ENCODE measurements at regions not wholly inside any gene's neighbourhood (a gene's known extent, or its start where the extent isn't known, plus 50 kb on each side); places are given as distances from the start of the nearest gene placed in this dataset.
A peak's percentile ranks its signal among the peaks of the same experiment; 100 is the strongest.

DNA sequence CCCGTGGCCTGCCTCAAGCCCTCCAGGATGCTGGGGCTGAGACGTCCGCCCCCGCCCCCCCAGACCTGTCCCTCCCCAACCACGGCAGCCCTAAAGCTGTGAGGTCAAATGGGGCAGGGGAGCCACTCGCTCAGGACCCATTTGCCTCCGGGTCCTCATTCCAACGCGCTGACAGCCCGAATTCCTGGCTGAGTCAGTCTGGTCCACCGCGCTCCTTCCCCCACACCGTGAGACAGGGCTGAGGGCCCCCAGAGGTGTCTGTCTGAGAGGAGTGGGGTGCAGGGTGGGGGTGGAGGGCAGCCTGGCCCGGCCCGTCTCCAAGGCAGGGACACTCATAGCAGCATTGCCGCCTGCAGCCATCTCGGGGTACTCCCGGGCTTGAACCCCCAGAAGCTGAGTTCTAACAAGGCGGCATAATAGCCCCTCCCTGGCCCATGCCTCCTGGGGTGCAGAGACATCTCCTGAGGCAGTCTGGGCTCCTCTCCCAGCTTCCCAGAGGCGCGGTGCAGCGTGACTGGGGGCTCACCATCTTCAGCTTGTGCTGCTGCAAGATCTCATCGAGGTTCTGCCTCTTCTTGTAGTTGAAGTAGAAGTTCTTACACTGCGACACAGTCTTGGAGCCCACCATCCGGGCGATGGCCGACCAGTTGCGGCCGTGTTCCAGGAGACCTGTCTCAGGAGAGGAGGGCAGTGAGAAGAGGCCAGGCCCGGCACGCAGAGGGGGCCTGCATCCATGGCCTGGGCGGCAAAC lies 90.5 kb downstream of the RFLNA start:
- peak overlapping the region; percentile 89 for H3K4me3 ChIP-seq (ENCODE audit: low read depth, low read length)
- TF ChIP-seq CTCF (IDR thresholded peaks at IDR 0.05; ENCODE audit: insufficient read depth, low read length): no peak
- peak; percentile 68 for DNase-seq (ENCODE audit: low read depth)

GRCh38 chr12:124384299-124384894 lies 89.5 kb downstream of the RFLNA start:
- no peak for TF ChIP-seq CTCF (IDR thresholded peaks at IDR 0.05; ENCODE audit: insufficient read depth, low read length)
- DNase-seq (ENCODE audit: low read depth): no peak
- no peak overlapping the region for H3K4me3 ChIP-seq (ENCODE audit: low read depth, low read length)

DNA sequence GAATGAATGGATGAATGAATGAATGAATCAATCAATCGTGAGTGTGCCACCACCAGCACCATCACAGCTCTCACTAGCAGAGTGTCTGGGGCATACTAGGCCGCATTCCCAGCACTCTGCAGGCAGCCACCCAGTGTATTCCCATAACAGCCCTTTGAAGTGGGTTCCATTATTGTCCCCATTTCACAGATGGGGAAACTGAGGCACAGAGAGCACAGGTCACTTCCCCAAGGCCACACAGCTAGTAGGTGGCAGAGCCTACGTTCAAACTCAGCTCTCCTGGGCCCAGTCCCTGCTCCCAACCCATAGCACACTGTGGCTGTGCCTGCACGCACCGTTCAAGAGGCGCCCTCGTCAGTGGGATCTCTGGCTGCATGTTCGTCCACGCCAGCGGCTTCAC lies 88.1 kb downstream of the RFLNA start:
- no peak overlapping the region for H3K4me3 ChIP-seq (ENCODE audit: low read depth, low read length)
- DNase-seq (ENCODE audit: low read depth): no peak
- TF ChIP-seq CTCF (IDR thresholded peaks at IDR 0.05; ENCODE audit: insufficient read depth, low read length): no peak

GRCh38 chr12:124381456-124382296 lies 86.8 kb downstream of the RFLNA start:
- peak; percentile 84 for DNase-seq (ENCODE audit: low read depth)
- H3K4me3 ChIP-seq (ENCODE audit: low read depth, low read length): no peak overlapping the region
- TF ChIP-seq CTCF (IDR thresholded peaks at IDR 0.05; ENCODE audit: insufficient read depth, low read length): no peak

- DNase-seq (ENCODE audit: low read depth): no peak
- TF ChIP-seq CTCF (IDR thresholded peaks at IDR 0.05; ENCODE audit: insufficient read depth, low read length): no peak
- H3K4me3 ChIP-seq (ENCODE audit: low read depth, low read length): no peak overlapping the region
Observed at GRCh38 chr12:124380796-124381455, 86.0 kb downstream of the RFLNA start.

GRCh38 chr12:124379938-124380754 lies 85.3 kb downstream of the RFLNA start:
- no peak overlapping the region for H3K4me3 ChIP-seq (ENCODE audit: low read depth, low read length)
- peak; percentile 94 for DNase-seq (ENCODE audit: low read depth)
- peak; percentile 80 for TF ChIP-seq CTCF (IDR thresholded peaks at IDR 0.05; ENCODE audit: insufficient read depth, low read length)
